ENCODE measurements at regions not wholly inside any gene's neighbourhood (a gene's known extent, or its start where the extent isn't known, plus 50 kb on each side); places are given as distances from the start of the nearest gene placed in this dataset.

DNA sequence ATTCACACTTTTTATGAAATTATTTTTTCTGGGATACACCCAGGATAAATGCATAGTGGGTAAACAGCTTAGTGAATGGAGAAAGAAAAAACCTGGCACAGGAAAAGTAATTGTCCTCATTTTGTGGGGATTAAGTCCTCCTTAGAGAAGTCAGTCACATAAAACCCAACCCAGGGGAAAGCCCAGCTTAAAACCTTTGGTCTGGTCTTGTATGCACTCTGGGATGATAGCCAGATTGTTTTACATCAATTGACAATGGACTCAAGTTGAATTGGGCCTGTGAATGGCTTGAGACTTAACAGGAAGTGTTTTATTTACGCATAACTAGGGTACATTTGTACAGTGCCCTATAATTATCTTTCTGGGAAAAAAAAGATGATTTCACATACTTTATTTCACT is 561.3 kb upstream of the GRIA3 start (continued):
- TF ChIP-seq ZNF407 (IDR thresholded peaks at IDR 0.05; ENCODE audit: low read depth) (no peak), ATF1 (CRISPR knock-in tag; IDR thresholded peaks at IDR 0.05) (no peak), ATF1 (tag; IDR thresholded peaks at IDR 0.05) (no peak), BRF2 (IDR thresholded peaks at IDR 0.05; ENCODE audit: borderline replicate concordance, insufficient read depth, insufficient read length) (no peak), TFE3 (CRISPR knock-in tag; IDR thresholded peaks at IDR 0.05) (no peak)

Measured in K562 (cell line).